ENCODE measurements at regions not wholly inside any gene's neighbourhood (a gene's known extent, or its start where the extent isn't known, plus 50 kb on each side); places are given as distances from the start of the nearest gene placed in this dataset.
"Not testable (repeated sequence)": the region's sequence is repeated elsewhere in the genome, so short reads cannot be mapped to it uniquely, and the experiment has no call there.

- DNase-seq (ENCODE audit: low read depth, low spot score) = no peak
Observed at GRCh38 chr11:38013157-38013556, 1415.1 kb upstream of the RAG2 start.

- no peak for DNase-seq (ENCODE audit: low read depth, low spot score)
Observed at GRCh38 chr11:38011496-38011895, 1413.5 kb upstream of the RAG2 start.

- no peak for DNase-seq (ENCODE audit: low read depth, low spot score)
Observed at GRCh38 chr11:38009932-38010331, 1411.9 kb upstream of the RAG2 start.

GRCh38 chr11:38006466-38006865, 1408.4 kb upstream of the RAG2 start:
- DNase-seq (ENCODE audit: low read depth, low spot score) = no peak

GRCh38 chr11:38005597-38005996, 1407.6 kb upstream of the RAG2 start:
- DNase-seq (ENCODE audit: low read depth, low spot score) = no peak

- no peak for DNase-seq (ENCODE audit: low read depth, low spot score)
Observed at GRCh38 chr11:37999171-37999570, 1401.1 kb upstream of the RAG2 start.

GRCh38 chr11:37995886-37996285, 1397.8 kb upstream of the RAG2 start:
- DNase-seq (ENCODE audit: low read depth, low spot score) = no peak

- DNase-seq (ENCODE audit: low read depth, low spot score) = peak; percentile 32
Observed at GRCh38 chr11:37988031-37988430, 1390.0 kb upstream of the RAG2 start.

GRCh38 chr11:37984991-37985390, 1387.0 kb upstream of the RAG2 start:
- no peak for DNase-seq (ENCODE audit: low read depth, low spot score)

GRCh38 chr11:37978647-37979046, 1380.6 kb upstream of the RAG2 start:
- DNase-seq (ENCODE audit: low read depth, low spot score) = no peak

- DNase-seq (ENCODE audit: low read depth, low spot score) = no peak
Observed at GRCh38 chr11:37973941-37974340, 1375.9 kb upstream of the RAG2 start.

GRCh38 chr11:37972691-37973090, 1374.7 kb upstream of the RAG2 start:
- DNase-seq (ENCODE audit: low read depth, low spot score) = no peak

- DNase-seq (ENCODE audit: low read depth, low spot score) = not testable (repeated sequence)
Observed at GRCh38 chr11:37969336-37969735, 1371.3 kb upstream of the RAG2 start.

- DNase-seq (ENCODE audit: low read depth, low spot score) = no peak
Observed at GRCh38 chr11:37968148-37968547, 1370.1 kb upstream of the RAG2 start.

- DNase-seq (ENCODE audit: low read depth, low spot score) = no peak
Observed at GRCh38 chr11:37967635-37968034, 1369.6 kb upstream of the RAG2 start.

- DNase-seq (ENCODE audit: low read depth, low spot score) = no peak
Observed at GRCh38 chr11:37963440-37963839, 1365.4 kb upstream of the RAG2 start.

- no peak for DNase-seq (ENCODE audit: low read depth, low spot score)
Observed at GRCh38 chr11:37957717-37958116, 1359.7 kb upstream of the RAG2 start.

- peak; percentile 25 for DNase-seq (ENCODE audit: low read depth, low spot score)
Observed at GRCh38 chr11:37951996-37952395, 1354.0 kb upstream of the RAG2 start.

GRCh38 chr11:37948258-37948657, 1350.2 kb upstream of the RAG2 start:
- no peak for DNase-seq (ENCODE audit: low read depth, low spot score)

- DNase-seq (ENCODE audit: low read depth, low spot score) = no peak
Observed at GRCh38 chr11:37947821-37948220, 1349.8 kb upstream of the RAG2 start.

- peak; percentile 12 for DNase-seq (ENCODE audit: low read depth, low spot score)
Observed at GRCh38 chr11:37946155-37946766, 1348.2 kb upstream of the RAG2 start.

GRCh38 chr11:37942081-37942480, 1344.0 kb upstream of the RAG2 start:
- DNase-seq (ENCODE audit: low read depth, low spot score) = no peak

GRCh38 chr11:37929100-37929653, 1331.1 kb upstream of the RAG2 start:
- no peak for DNase-seq (ENCODE audit: low read depth, low spot score)

- no peak for DNase-seq (ENCODE audit: low read depth, low spot score)
Observed at GRCh38 chr11:37926772-37927171, 1328.7 kb upstream of the RAG2 start.
